K562 (cell line): ENCODE measurements at regions not wholly inside any gene's neighbourhood (a gene's known extent, or its start where the extent isn't known, plus 50 kb on each side); places are given as distances from the start of the nearest gene placed in this dataset.

Source experiments
- ATAC-seq: fragments of 200-7000 bp; cut with Tn5 transposase; 3 replicates; pipeline ENCODE4 v1.9.1; 2020; ENCODE audit warnings: moderate library complexity
- BruUV-seq: library from RNA; stranded (reverse); fragments of 400-500 nt; replicated peaks from 2 replicates; lab custom pipeline; 2021; lab: Mats Ljungman, UMichigan
- CTCF ChIA-PET: fragments of 300-600 bp; formaldehyde crosslinking; extraction: SDS; loops from one replicate; lab custom pipeline; 2021; ENCODE audit warnings: low intra/inter-chr PET ratio; lab: Yijun Ruan, JAX
- POLR2A ChIA-PET: fragments of 300-600, 350-650 bp; sonication (Branson Sonifier 250); formaldehyde crosslinking; extraction: SDS; loops from one replicate; lab custom pipeline; 2021; ENCODE audit warnings: antibody characterized with exemption, inconsistent platforms; lab: Yijun Ruan, JAX
- DNase-seq, 4 experiments: peaks; one replicate each; pipeline versions ENCODE4 v3.0.0 to v3.0.0-alpha.2; 2011 to 2018; ENCODE audit warnings: low spot score in 3 of 4, mixed read lengths in 3 of 4; ENCODE audit errors: extremely low read depth in 1 of 4
- FAIRE-seq: peaks from 2 replicates; lab custom pipeline; 2011; peaks lifted over from hg19 to GRCh38; lab: Jason Lieb, UNC
- H2AFZ ChIP-seq: 2 replicates; pipeline ENCODE4 v1.6.0; 2011; ENCODE audit warnings: low read depth, low read length, control low read depth, inconsistent platforms
- H3K27ac ChIP-seq: fragments of 200-600 bp; 3 replicates; pipeline ENCODE4 v1.8.0; 2011; ENCODE audit warnings: low read depth, mild to moderate bottlenecking, control low read depth, inconsistent platforms, low read length, moderate library complexity, mixed read lengths; ENCODE audit errors: extremely low read depth
- H3K27me3 ChIP-seq, 2 experiments: fragments of 300-600 bp in 1 of 2; 2 replicates in 1 of 2; 3 replicates in 1 of 2; pipeline versions ENCODE4 v1.6.0 to v1.8.0; 2011; ENCODE audit warnings: inconsistent platforms in 2 of 2, low read length in 2 of 2, mild to moderate bottlenecking in 1 of 2, mixed read lengths in 1 of 2, moderate library complexity in 1 of 2; ENCODE audit not compliant: control insufficient read depth in 2 of 2, insufficient read depth in 2 of 2
- H3K36me3 ChIP-seq: fragments of 300-600 bp; 3 replicates; pipeline ENCODE4 v1.8.0; 2011; ENCODE audit warnings: mild to moderate bottlenecking, low read length, inconsistent platforms; ENCODE audit not compliant: control insufficient read depth, insufficient read depth
- H3K4me1 ChIP-seq, 2 experiments: fragments of 200-600 bp in 1 of 2; replicated peaks in 1 of 2; 2 replicates in 1 of 2; 3 replicates in 1 of 2; pipeline versions ENCODE4 v1.5.1 to v1.8.0; 2011; ENCODE audit warnings: inconsistent platforms in 2 of 2, low read length in 2 of 2, mild to moderate bottlenecking in 1 of 2, mixed read lengths in 1 of 2, moderate library complexity in 1 of 2; ENCODE audit not compliant: control insufficient read depth in 2 of 2, insufficient read depth in 2 of 2
- H3K4me2 ChIP-seq: 2 replicates; pipeline ENCODE4 v1.6.1; 2011; ENCODE audit warnings: low read length, control low read depth, inconsistent platforms, mixed read lengths; ENCODE audit not compliant: insufficient read depth
- H3K4me3 ChIP-seq: fragments of 200-600 bp; sonication (generic), shearing (Covaris generic); 2 replicates; pipeline ENCODE4 v1.5.1; 2016; ENCODE audit warnings: control low read depth, inconsistent platforms
- H3K79me2 ChIP-seq: fragments of 200-600 bp; 3 replicates; pipeline ENCODE4 v1.8.0; 2011; ENCODE audit warnings: low read length, inconsistent platforms; ENCODE audit not compliant: control insufficient read depth, insufficient read depth
- H3K9ac ChIP-seq, 2 experiments: 2 replicates each; pipeline versions ENCODE4 v1.6.0 to v1.6.1; 2011; ENCODE audit warnings: low read depth in 2 of 2, low read length in 2 of 2, control low read depth in 1 of 2, inconsistent platforms in 1 of 2, mild to moderate bottlenecking in 1 of 2, mixed read lengths in 1 of 2; ENCODE audit not compliant: insufficient read depth in 1 of 2
- H3K9me1 ChIP-seq: one replicate; pipeline ENCODE4 v1.6.0; 2011; ENCODE audit warnings: inconsistent platforms, mild to moderate bottlenecking, low read length, moderate library complexity; ENCODE audit not compliant: control insufficient read depth, insufficient read depth
- H3K9me3 ChIP-seq: replicated peaks from 2 replicates; pipeline ENCODE4 v1.5.1; 2011; ENCODE audit warnings: low read depth, low read length, inconsistent platforms; ENCODE audit not compliant: control insufficient read depth, insufficient read depth
- H4K20me1 ChIP-seq: replicated peaks from 2 replicates; pipeline ENCODE4 v1.6.1; 2011; ENCODE audit warnings: low read length, inconsistent platforms, mixed read lengths; ENCODE audit not compliant: control insufficient read depth, insufficient read depth
- GABPB2 ChIP-seq: fragments of 250-450 bp; sonication (Bioruptor Pico); conservative IDR thresholded peaks from 2 replicates; pipeline ENCODE4 v1.5.1; 2021; ENCODE audit warnings: mild to moderate bottlenecking
- SAFB2 ChIP-seq: fragments of 200-400 bp; formaldehyde crosslinking; IDR thresholded peaks from 2 replicates; pipeline ENCODE4 v1.6.1; 2018; ENCODE audit warnings: borderline replicate concordance, low read length, low read depth, moderate library complexity; ENCODE audit not compliant: severe bottlenecking
- SOX6 ChIP-seq: fragments of 450-650 bp; IDR thresholded peaks from 2 replicates; pipeline ENCODE4 v1.6.1; 2014; ENCODE audit warnings: mild to moderate bottlenecking
- TCFL5 ChIP-seq: fragments of 250-450 bp; sonication (Bioruptor Pico); conservative IDR thresholded peaks from 2 replicates; pipeline ENCODE4 v1.6.1; 2021; ENCODE audit warnings: mild to moderate bottlenecking, moderate library complexity, matching md5 sums
- ZNF197 ChIP-seq: fragments of 200-800 bp; sonication (Bioruptor generic); IDR thresholded peaks from 2 replicates; pipeline ENCODE4 v1.6.1; 2016; ENCODE audit warnings: low read depth, missing genetic modification characterization, missing compliant biosample characterization
- WGBS: fragments of 100-300 bp; shearing (Covaris generic); methylation state at CpG from one replicate; pipeline ENCODE4 v1.1.6; 2016; ENCODE audit warnings: low coverage, mixed read lengths; ENCODE audit not compliant: insufficient coverage; ENCODE audit errors: missing lambda C conversion rate; 5-methylcytosine and 5-hydroxymethylcytosine counted together
- in situ Hi-C: fragments of 300-500 bp; cut with MboI; formaldehyde crosslinking; loops from 4 replicates; pipeline ENCODE4 v1.15.0; 2018; ENCODE audit warnings: inconsistent platforms, mixed read lengths
- intact Hi-C: fragments of 100-400 bp; cut with micrococcal nuclease; formaldehyde crosslinking; loops from 2 replicates; pipeline ENCODE4 v1.14.2; 2022
- TF ChIP-seq, protein P1 (sequence below): fragments of 450-650 bp; formaldehyde crosslinking; IDR thresholded peaks from 2 replicates; pipeline ENCODE4 v1.4.0; 2022; ENCODE audit warnings: missing genetic modification characterization
- TF ChIP-seq, protein P2 (sequence below): sonication (generic); formaldehyde crosslinking; IDR thresholded peaks from 2 replicates; pipeline ENCODE4 v1.8.0; 2022; ENCODE audit warnings: mild to moderate bottlenecking, missing genetic modification reagents
- TF ChIP-seq, protein P3 (sequence below): sonication (generic); formaldehyde crosslinking; IDR thresholded peaks from 2 replicates; pipeline ENCODE4 v1.8.0; 2022; ENCODE audit warnings: mild to moderate bottlenecking, low read depth, missing genetic modification reagents

- no peaks in the 10 kb centered on the region for H3K4me1 ChIP-seq
- no peaks in the 10 kb centered on the region for H3K79me2 ChIP-seq
- H2AFZ ChIP-seq, result no peak overlapping the region
- BruUV-seq, result no TSS peak
- H3K9me3 ChIP-seq, result no peaks in the 10 kb centered on the region
- intact Hi-C loops (no loop called here), in situ Hi-C loops (no loop called here)
- H3K4me2 ChIP-seq, result no peak overlapping the region
- no peak overlapping the region for H3K9ac ChIP-seq
- H4K20me1 ChIP-seq, result no peaks in the 10 kb centered on the region; the same call in 1 of the 2 replicates
- DNase-seq, result no peak
- no peak overlapping the region for H3K27ac ChIP-seq
- no peaks in the 10 kb centered on the region for H3K9me1 ChIP-seq
- no peak for TF ChIP-seq GABPB2 (CRISPR knock-in tag)
- TF ChIP-seq SAFB2, result no peak
- TF ChIP-seq, protein P1, sequence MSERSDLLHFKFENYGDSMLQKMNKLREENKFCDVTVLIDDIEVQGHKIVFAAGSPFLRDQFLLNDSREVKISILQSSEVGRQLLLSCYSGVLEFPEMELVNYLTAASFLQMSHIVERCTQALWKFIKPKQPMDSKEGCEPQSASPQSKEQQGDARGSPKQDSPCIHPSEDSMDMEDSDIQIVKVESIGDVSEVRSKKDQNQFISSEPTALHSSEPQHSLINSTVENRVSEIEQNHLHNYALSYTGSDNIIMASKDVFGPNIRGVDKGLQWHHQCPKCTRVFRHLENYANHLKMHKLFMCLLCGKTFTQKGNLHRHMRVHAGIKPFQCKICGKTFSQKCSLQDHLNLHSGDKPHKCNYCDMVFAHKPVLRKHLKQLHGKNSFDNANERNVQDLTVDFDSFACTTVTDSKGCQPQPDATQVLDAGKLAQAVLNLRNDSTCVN (CRISPR knock-in tag), result peak; percentile 13; the same call in 1 of the 2 replicates
- TF ChIP-seq, protein P2, sequence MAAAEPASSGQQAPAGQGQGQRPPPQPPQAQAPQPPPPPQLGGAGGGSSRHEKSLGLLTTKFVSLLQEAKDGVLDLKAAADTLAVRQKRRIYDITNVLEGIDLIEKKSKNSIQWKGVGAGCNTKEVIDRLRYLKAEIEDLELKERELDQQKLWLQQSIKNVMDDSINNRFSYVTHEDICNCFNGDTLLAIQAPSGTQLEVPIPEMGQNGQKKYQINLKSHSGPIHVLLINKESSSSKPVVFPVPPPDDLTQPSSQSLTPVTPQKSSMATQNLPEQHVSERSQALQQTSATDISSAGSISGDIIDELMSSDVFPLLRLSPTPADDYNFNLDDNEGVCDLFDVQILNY (CRISPR knock-in tag), result no peak
- TF ChIP-seq, protein P3, sequence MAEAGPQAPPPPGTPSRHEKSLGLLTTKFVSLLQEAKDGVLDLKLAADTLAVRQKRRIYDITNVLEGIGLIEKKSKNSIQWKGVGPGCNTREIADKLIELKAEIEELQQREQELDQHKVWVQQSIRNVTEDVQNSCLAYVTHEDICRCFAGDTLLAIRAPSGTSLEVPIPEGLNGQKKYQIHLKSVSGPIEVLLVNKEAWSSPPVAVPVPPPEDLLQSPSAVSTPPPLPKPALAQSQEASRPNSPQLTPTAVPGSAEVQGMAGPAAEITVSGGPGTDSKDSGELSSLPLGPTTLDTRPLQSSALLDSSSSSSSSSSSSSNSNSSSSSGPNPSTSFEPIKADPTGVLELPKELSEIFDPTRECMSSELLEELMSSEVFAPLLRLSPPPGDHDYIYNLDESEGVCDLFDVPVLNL, result 0 out of 2 replicates have a peak, but pooled peaks have one; percentile 20
- TF ChIP-seq ZNF197 (CRISPR knock-in tag), result no peak
- no peak for TF ChIP-seq TCFL5
- no peak for TF ChIP-seq SOX6
- no peak for FAIRE-seq
- ATAC-seq, result no peak
- peaks cover 2 to 35% of the 10 kb centered on the region in 2 experiments; a peak in 4 of 5 replicates for H3K27me3 ChIP-seq
- ChIA-PET POLR2A (no interaction called here), CTCF (no interaction called here)
- H3K4me3 ChIP-seq, result no peak overlapping the region
- H3K36me3 ChIP-seq, result no peaks in the 10 kb centered on the region
- 1% methylated on average over 5 of the region's 5 CpGs for WGBS
These were observed 88.9 kb downstream of the MATN1 start for GRCh38 chr1:30634507-30634906.
